HG03378 (cell line): ENCODE measurements at regions not wholly inside any gene's neighbourhood (a gene's known extent, or its start where the extent isn't known, plus 50 kb on each side); places are given as distances from the start of the nearest gene placed in this dataset.
A peak's percentile ranks its signal among the peaks of the same experiment; 100 is the strongest.

Experiments used
- ATAC-seq: cut with Tn5 transposase; IDR thresholded peaks from one replicate; pipeline ENCODE4 v1.9.1; 2021; ENCODE audit warnings: mild to moderate bottlenecking, moderate library complexity; ENCODE audit not compliant: unreplicated experiment

DNA sequence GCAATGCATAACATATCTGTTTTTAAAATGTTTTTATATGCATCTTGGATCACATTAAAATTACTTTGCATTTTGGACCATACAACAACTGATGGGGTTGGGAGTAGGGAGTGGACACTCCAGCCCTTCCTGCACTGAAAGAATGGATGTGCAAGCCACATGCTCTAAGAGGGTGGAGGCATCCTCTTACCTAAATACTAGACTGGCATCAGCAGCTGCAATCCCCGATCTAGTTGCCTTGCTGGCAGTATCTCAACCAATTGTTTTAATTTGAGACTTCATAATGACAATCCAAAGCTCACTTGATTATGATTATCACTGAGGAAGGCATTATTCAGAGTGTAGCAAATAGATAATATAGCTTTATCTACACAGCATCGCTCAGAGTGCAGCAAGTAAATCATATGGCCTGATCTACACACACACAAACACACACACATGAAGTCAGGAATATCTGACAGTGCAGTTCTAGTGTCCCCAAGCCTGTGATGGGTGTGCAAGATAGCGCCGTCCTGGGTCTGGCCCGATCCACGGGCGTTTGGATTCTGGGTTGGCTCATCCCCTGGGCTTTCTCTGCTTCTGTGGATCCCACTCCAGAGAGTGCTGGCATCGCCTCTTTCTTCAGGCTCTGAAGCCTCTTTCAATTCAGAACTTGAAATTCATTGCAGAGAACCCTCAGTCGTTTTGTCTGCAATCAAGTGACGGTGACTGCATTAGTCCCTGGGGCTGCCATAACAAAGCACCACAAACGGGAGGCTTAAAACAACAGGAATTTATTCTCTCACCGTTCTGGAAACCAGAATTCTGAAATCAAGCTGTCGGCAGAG lies 181.3 kb downstream of the ETS2 start:
- ATAC-seq = no peak

DNA sequence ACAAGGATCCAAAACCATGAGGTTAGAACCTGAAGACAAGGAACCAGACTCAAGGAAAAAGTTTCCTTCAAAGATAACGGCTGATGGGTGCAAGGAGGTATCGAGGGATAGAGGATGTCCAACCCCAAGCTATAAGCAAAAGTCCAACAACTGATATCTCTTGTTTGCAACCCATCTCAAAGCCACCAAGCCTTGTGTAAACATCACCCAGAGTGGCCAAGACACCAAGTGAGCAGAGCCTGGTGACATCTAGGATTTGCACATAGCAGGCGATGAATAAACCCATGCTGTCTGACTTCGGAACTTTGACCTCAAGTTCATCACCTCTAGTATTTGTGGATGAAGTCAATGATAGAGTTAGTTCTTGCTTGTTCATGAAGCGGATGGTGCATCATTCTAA lies 180.7 kb downstream of the ETS2 start:
- ATAC-seq = no peak

DNA sequence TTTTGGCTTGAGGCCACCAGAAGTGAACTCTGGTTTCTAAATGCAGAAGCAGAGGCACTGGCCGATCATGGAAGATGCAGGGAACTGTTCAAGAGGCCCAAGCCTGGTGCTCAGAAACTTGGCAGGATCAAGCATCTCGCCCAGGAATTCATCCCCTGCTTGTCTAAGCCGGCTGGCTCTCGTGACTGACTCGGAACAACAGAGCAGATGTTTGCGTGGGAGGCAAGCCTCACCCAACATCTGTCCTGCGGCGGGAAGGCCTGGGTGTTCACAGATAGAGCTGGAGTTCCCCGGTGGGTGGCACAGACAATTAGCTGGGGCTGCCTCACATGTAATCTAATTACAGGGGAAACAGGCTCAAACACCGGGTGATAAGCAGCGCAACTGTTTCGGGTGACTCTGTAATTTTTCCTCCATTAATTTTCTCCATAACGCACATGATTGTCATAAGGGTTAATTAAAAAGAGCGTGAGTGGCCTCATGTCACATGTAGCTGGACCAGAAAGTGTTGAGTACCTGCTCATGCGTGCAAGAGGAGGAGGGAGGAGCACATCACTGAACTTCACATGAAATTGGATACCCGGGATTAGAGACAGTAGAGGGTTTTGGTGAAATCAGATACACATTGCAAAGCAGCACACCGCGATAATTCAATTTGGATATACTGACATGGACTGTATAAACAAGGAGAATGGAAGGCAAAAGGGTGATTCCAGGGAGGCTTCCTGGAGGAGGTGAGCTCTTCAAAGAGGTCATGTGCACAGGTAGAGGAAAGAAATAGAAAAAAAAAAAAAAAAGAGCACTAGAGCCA lies 180.0 kb downstream of the ETS2 start:
- ATAC-seq = peak; percentile 75

DNA sequence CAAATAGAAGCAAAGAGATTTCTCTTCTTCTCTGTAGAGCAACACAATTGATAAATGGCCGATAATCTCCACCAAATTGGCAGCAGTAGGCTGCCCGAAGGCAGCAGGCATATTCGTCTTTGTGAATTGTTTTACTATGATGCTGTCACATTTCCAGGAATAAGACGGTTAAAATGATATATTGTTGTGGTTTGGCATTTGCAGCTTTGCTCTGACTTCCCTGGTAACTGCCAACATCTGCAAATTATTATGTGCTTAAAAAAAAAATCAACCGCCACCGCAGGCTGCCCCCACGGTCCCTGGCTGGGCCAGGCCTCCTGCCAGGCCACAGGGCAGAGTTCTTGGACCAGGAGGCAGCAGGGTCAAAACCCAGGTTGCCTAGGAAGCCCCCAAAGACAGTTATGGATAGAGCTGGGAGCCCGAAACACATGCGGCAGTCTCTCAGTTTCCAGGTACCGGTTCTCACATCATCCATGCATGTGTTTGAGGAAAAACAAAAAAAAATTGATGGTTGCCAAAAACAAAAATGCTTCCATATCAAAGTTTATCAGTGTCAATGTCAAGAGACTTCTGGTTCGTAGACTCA lies 179.3 kb downstream of the ETS2 start:
- no peak for ATAC-seq

DNA sequence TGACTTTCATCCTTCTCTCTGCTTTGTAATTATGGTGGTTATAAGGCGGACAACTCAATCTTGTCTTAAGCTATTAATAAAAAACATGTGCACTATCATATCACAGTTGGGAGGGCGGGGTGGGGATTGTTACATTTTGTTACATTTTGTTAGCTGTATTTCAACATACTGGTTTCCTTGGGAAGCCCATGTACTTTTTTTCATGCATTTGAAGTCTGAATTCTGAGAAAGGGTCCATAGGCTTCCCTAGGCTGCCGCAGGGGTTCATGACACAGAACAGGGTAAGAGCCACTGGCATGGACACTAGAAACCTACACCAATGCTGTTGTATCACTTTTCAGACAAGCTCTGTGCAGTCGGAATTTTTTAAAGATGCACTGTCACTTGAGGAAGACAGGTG lies 178.8 kb downstream of the ETS2 start:
- no peak for ATAC-seq

DNA sequence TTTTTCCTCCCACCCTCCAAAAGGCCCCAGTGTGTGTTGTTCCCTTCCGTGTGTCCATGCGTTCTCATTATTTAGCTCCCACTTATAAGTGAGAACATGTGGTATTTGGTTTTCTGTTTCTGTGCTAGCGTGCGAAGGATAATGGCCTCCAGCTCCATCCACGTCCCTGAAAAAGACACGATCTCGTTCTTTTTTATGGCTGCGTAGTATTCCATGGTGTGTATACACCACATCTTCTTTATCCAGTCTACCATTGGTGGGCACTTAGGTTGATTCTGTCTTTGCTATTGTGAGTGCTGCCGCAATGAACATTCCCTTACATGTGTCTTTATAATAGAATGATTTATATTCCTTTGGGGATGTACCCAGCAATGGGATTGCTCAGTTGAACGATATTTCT lies 177.8 kb downstream of the ETS2 start:
- ATAC-seq = no peak

DNA sequence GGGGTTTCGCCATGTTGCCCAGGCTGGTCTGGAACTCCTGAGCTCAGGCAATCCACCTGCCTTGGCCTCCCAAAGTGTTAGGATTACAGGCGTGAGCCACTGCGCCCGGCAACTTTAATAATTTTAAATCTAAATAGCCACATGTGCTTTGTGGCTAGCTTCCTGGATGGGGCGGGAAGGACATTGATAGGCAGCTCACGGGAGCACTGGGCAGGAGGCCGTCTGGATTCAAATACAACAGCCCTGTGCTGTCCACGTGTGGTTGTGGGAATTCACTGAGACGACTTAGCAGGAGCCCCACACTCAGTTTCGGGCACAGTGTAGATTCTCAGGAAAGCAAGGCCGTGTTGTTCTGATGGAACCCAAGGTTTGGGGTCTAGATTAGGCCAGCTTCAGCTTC lies 177.1 kb downstream of the ETS2 start:
- no peak for ATAC-seq

DNA sequence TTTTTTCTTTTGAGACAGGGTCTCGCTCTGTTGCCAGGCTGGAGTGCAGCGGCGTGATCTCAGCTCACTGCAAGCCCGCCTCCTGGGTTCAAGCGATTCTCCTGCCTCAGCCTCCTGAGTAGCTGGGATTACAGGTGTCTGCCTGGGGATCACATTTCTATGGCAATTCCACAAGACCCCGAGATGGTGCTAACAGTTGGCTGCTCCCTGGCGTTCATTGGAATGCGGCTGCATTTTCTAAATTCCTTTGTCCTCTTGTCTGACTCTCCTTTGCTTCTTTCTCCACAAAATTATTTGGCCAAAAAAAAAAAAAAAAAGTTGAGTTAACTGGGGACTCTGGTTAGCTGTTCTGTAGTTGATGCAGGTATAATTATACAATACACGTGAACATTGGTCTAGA lies 176.4 kb downstream of the ETS2 start:
- ATAC-seq = no peak

DNA sequence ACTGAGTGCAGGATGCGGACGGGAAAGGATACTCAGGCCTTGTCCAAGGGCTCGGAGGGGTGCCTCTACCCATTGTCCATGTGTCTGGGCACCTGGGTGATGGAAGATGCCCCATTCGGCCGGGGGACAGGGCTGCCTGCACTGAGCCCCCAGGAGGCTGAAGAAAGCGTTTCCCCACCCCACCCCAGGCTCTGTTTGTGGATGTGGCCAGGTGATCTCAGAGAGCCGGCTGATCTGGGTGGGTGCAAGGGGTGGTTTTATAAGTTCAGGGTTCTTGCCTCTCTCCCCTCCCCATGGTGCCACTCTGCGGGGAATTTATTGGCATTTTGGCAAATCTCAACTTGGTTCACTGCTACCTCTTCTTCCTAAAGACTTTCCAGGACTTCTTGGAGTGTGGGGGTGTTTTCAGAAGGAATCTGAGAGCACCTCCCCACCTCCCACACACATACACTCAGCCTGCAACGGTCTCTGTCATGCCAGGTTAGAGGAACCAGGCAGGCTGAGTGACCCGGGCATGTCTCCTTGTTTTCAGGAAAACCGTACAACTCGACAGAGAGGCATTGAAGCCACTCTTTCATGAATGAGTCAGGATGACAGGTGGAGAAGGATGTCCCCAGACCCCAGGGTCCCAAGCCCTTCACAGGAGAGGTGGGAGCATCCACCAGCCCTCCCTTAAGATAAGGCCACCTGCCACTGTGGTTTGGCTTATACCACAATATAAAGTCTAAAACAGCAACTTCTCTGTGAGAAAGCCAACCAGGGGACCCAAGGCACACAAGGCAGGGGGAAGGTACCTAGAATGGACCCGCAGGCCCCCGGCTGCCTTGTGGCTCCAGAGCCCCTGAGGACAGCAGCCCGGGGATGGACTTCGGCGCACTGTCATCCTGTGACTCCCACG lies 174.9 kb downstream of the ETS2 start:
- no peak for ATAC-seq

DNA sequence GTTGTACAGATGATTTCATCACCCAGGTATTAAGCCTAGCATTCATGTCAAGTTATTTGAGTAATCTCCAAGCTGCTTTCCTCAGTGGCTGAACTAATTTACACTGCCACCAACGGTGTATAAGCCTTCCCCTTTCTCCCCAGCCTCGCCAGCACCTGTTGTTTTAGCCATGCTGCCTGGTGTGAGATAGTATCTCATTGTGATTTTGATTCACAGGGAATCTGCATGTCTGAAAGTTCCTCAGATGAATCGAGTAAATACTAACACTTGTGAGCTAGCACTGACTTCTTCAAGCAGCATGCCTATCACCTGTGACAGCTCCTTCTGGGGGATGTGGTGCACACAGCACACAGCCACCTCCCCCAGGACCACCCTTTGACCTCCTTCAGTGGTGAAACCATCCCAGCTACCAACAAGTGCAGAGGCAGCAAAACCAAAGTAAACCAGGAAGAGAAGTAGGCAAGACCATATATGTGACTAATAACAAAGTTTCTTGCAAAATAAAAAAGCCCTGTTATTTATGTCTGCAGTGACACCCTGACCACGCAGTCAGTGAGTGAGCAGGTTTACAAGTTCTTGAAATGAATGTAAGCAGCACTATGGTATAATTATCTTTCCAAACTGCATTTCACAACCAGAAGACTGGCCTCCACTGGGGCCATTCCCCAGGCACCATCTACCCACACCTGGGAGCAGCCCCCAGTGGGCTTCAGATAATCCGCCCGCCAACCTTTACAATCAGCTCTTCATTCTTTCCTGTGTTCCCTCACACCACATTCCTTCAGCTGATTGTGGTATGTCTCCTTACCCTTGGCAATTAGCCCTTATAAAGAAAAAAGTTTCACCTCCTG lies 173.8 kb downstream of the ETS2 start:
- ATAC-seq = no peak

DNA sequence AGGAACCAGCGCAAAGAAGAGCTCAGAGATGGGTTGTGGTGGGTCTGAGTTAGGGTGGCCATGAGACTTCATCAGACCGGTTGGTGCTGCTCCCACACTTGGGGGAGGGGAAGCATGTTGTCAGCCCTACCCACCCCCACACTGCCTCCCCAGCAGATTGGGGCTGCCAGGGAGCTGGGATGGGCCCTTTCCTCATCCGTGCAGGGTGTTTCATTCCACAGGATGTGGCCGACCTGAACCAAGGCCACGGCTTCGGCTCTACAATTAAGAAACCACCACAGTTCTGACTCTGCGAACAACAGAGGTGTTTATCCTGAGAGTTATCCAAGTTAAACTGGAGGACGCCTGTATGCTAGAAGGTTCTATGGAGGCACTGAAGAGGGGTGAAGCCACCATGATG lies 171.2 kb downstream of the ETS2 start:
- no peak for ATAC-seq

DNA sequence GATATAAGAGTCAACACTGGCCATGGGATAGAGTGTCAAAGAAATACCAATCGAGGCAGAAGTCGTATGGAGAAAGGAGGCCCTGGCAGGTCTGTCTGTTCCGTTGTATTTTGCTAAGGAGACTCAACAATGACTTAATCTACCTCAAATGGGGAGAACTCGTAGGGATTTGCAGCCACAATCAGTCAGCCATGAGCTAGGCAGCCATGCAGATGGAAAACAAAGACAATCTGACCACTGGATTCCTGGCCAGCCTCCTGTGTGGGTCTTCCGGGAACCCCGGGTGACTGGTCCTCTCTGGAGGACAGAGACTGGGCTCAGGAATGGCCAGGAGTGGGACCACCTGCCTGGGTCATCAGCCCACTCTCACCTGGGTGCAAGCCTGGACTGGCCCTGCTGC lies 167.8 kb downstream of the ETS2 start:
- no peak for ATAC-seq

DNA sequence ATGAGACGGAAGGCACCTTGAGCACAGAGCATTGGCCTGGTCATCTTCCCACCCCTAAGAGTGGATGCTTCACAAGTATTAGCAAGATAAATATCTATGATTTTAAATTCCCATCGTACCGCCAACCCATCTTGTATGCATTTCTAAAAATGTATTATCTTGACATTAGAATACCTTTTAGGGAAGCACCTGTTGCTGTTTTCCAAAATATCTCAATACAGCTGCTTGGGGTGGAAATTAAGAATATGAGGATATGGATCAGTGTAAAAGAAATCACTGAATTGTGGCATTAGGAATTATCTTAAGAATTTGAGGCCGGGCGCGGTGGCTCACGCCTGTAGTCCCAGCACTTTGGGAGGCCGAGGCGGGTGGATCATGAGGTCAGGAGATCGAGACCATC lies 166.3 kb downstream of the ETS2 start:
- no peak for ATAC-seq

DNA sequence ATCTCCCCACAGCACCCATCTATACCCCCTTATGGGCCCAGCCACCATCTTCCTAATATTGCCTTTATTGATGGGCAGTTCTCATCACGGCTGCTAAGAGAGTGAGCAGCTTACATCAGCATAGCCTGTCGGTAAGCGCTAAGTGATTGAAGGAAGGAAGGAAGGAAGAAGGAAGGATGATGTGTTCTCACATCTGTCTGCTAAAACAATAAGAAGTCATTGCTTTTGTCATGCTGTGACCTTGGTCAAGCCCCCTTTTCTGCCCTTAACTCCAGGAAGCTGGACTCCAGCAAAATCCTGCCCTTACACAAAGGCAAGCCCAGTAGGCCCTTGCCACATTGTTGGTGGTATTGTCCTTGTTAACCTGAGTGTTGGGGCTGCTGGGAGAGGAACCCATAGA lies 165.0 kb downstream of the ETS2 start:
- ATAC-seq = no peak

DNA sequence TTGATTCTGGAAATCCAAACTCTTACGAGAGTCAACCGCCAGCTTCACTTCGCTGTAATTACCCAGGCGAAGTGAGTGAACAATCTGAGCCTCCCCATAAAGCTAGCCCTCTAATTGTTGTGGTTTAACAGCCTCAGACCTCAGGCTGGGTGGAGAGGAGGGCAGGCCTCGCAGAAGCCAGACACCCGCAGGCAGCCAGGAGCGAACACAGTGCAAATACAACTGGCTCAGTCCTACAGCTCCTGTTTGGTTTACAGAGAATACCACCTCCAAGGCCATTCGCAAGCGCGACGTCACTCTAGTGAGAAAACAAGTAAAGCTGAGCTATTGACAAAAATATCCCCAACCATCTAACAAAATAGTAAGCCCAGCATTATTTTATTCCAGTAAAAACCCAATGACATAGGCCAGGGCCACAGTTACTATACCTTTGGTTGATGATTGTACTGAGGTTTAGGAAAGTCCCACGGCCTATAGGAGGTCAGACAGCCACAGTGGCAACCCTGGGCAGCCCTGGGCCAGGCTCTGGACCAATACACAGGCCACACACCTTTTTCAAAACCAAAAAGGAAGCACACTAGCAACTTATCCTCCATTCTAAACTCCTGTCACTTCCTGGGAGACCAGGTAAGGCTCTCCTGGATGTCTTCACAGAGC lies 163.3 kb downstream of the ETS2 start:
- no peak for ATAC-seq

DNA sequence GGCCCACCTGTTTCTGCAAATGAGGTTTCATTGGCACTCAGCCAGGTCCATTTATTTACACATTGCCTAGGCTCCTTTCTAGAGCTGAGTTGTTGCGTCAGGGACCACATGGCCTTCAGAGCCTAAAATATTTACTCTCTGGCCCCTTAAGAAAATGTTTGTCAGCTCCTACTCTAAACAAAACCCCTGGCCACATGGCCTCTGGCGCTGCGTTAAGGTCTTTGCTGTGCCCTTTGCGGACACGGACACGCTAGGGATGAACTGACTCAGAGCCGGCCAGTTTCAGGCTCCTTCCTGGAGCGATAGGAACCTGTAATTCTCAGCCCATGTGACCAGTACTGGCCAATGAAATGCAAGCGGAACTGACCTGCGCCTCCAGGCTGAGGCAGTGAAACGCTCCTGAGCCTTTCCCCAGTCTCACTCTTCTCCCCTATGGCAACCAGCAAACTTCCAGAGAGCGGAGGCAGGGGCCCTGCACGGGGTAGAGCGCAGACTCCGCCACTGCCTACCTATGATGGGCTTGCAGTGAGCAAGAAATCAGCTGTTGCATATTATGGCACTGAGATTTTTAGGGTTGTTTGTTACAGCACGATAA lies 160.3 kb downstream of the ETS2 start:
- no peak for ATAC-seq

DNA sequence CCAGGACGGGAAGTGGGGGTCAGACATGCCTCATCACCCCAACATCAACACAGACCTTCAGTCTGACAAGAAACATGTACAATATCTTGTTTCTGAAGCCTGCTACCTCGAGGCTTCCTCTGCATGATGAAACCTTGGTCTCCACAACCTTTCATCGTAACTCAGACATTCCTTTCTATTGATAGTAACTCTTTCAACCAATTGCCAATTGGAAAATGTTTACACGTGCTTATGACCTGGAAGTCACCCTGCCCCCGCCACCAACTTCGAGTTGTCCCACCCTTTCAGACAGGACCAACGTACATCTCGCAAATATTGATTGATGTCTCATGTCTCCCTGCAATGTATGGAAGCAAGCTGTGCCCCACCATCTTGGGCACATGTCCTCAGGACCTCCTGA lies 159.5 kb downstream of the ETS2 start:
- no peak for ATAC-seq

DNA sequence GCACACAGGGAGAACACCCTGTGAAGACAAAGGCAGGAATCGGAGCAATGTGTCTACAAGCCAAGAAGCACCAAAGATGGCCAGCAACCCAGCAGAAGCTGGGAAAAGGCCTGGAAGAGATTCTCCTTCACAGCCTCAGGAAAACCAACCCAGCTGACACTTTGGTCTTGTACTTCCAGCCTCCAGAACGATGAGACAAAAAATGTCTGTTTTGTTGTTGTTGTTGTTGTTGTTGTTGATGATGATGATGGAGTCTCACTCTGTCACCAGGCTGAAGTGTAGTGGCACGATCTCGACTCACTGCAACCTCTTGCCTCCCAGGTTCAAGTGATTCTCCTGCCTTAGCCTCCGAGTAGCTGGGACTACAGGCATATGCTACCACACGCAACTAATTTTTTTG lies 157.3 kb downstream of the ETS2 start:
- no peak for ATAC-seq

DNA sequence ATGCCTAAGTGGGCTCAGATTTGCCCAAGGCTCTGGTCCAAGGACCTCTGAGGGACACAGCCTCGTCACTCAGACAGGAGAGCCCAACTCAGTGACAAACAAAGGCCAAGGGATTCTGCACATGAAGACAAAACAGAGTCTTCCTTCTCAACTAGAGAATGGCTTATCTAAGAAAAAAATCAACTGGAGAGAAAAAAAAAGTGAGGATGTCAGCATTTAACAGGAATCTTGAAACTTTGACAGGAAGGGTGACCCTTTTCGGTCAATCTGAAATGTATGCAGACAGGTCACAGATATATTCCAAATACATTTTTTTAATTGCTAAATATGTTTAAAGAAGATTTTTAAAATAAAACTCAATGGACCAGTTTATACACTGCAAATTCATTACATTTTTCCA lies 154.5 kb downstream of the ETS2 start:
- ATAC-seq = no peak
